ENCODE measurements at regions not wholly inside any gene's neighbourhood (a gene's known extent, or its start where the extent isn't known, plus 50 kb on each side); places are given as distances from the start of the nearest gene placed in this dataset.

GRCh38 chrX:13170966-13171558 is 126.6 kb upstream of the FAM9C start:
- Histone ChIP-seq H3K27ac (ENCODE audit: low read depth, low read length) (no peak overlapping the region), H3K27me3 (ENCODE audit: control insufficient read depth, insufficient read depth, low read length) (no peaks in the 10 kb centered on the region), H3K4me3 (ENCODE audit: low read depth, low read length) (no peak overlapping the region), H3K9me3 (ENCODE audit: control insufficient read depth, insufficient read depth, low read length) (no peaks in the 10 kb centered on the region)
- ChIA-PET CTCF (no interaction called here), POLR2A (no interaction called here)
- no peak for DNase-seq (ENCODE audit: low read depth, low spot score)
- no peak for TF ChIP-seq CTCF (IDR thresholded peaks at IDR 0.05; ENCODE audit: low read depth, low read length)

GRCh38 chrX:13169684-13170083 is 125.3 kb upstream of the FAM9C start:
- Histone ChIP-seq H3K9me3 (ENCODE audit: control insufficient read depth, insufficient read depth, low read length) (no peaks in the 10 kb centered on the region), H3K27ac (ENCODE audit: low read depth, low read length) (no peak overlapping the region), H3K4me3 (ENCODE audit: low read depth, low read length) (no peak overlapping the region), H3K27me3 (ENCODE audit: control insufficient read depth, insufficient read depth, low read length) (no peaks in the 10 kb centered on the region)
- no peak for TF ChIP-seq CTCF (IDR thresholded peaks at IDR 0.05; ENCODE audit: low read depth, low read length)
- DNase-seq (ENCODE audit: low read depth, low spot score) = no peak
- CTCF ChIA-PET = no interaction called here
- POLR2A ChIA-PET = no interaction called here

GRCh38 chrX:13168269-13168668 is 123.8 kb upstream of the FAM9C start:
- no peaks in the 10 kb centered on the region for H3K9me3 ChIP-seq (ENCODE audit: control insufficient read depth, insufficient read depth, low read length)
- no peak for TF ChIP-seq CTCF (IDR thresholded peaks at IDR 0.05; ENCODE audit: low read depth, low read length)
- CTCF ChIA-PET = no interaction called here
- H3K4me3 ChIP-seq (ENCODE audit: low read depth, low read length) = no peak overlapping the region
- no peak overlapping the region for H3K27ac ChIP-seq (ENCODE audit: low read depth, low read length)
- no peak for DNase-seq (ENCODE audit: low read depth, low spot score)
- POLR2A ChIA-PET = no interaction called here
- H3K27me3 ChIP-seq (ENCODE audit: control insufficient read depth, insufficient read depth, low read length) = no peaks in the 10 kb centered on the region

GRCh38 chrX:13167481-13168231 is 123.2 kb upstream of the FAM9C start:
- Histone ChIP-seq H3K9me3 (ENCODE audit: control insufficient read depth, insufficient read depth, low read length) (no peaks in the 10 kb centered on the region), H3K27me3 (ENCODE audit: control insufficient read depth, insufficient read depth, low read length) (no peaks in the 10 kb centered on the region), H3K27ac (ENCODE audit: low read depth, low read length) (no peak overlapping the region), H3K4me3 (ENCODE audit: low read depth, low read length) (no peak overlapping the region)
- no peak for DNase-seq (ENCODE audit: low read depth, low spot score)
- no peak for TF ChIP-seq CTCF (IDR thresholded peaks at IDR 0.05; ENCODE audit: low read depth, low read length)
- CTCF ChIA-PET = no interaction called here
- POLR2A ChIA-PET = no interaction called here
